ENCODE measurements at regions not wholly inside any gene's neighbourhood (a gene's known extent, or its start where the extent isn't known, plus 50 kb on each side); places are given as distances from the start of the nearest gene placed in this dataset. TPM values are rescaled to one million over a fixed set of nuclear protein-coding genes. Genes with fewer than 3 reads are reported as not detected.

Small RNAs in the stretch of these regions (small RNA-seq; reads per million reads assigned to genes)
- not detected for gene RNA5SP182 (ENCODE audit: insufficient read depth)
